HUES64 (cell line): ENCODE measurements at regions not wholly inside any gene's neighbourhood (a gene's known extent, or its start where the extent isn't known, plus 50 kb on each side); places are given as distances from the start of the nearest gene placed in this dataset.

Experiments
- H3K27ac ChIP-seq: 2 replicates; pipeline ENCODE4 v1.7.0; 2013; ENCODE audit warnings: low read depth, low read length, inconsistent platforms
- H3K27me3 ChIP-seq: 2 replicates; pipeline ENCODE4 v1.6.1; 2013; ENCODE audit warnings: mild to moderate bottlenecking, low read length; ENCODE audit not compliant: insufficient read depth
- H3K36me3 ChIP-seq: 2 replicates; pipeline ENCODE4 v1.6.1; 2013; ENCODE audit warnings: mild to moderate bottlenecking, low read length; ENCODE audit not compliant: insufficient read depth
- H3K4me1 ChIP-seq: 2 replicates; pipeline ENCODE4 v1.6.1; 2013; ENCODE audit warnings: mild to moderate bottlenecking, low read length, moderate library complexity; ENCODE audit not compliant: insufficient read depth
- H3K4me3 ChIP-seq: 2 replicates; pipeline ENCODE4 v1.5.1; 2013; ENCODE audit warnings: mild to moderate bottlenecking, low read length, moderate library complexity
- H3K9ac ChIP-seq: 2 replicates; pipeline ENCODE4 v1.6.1; 2013; ENCODE audit warnings: mild to moderate bottlenecking, low read depth, low read length
- H3K9me3 ChIP-seq: 2 replicates; pipeline ENCODE4 v1.6.1; 2013; ENCODE audit warnings: low read depth, low read length; ENCODE audit not compliant: insufficient read depth
- WGBS: fragments of 150-250, 120-280 bp; methylation state at CpG from one replicate; pipeline ENCODE4 v1.1.7; 2013; ENCODE audit warnings: missing lambda C conversion rate; 5-methylcytosine and 5-hydroxymethylcytosine counted together

DNA sequence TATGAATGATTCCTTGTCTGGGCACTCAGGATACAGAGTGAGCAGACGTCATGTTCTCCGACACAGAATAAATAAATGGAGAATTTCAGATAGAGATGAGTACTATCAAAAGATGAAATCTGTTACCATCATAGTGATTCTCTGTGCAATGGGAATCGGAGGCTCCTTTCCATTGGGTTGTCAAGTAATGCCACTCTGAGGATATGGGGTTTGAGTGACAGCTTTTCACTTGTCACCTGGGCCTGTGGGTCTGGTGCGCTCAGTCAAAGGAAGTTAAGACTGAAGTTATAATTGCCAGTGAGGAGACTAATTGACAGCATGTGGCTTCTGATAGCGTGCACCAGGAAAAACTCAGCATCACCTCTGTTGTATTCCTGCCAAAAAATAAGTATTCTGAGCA is 387.2 kb downstream of the SOX11 start:
- Histone ChIP-seq H3K4me1 (peaks cover 21% of the 10 kb centered on the region), H3K36me3 (no peaks in the 10 kb centered on the region), H3K27me3 (no peaks in the 10 kb centered on the region), H3K9me3 (no peaks in the 10 kb centered on the region), H3K27ac (no peak overlapping the region), H3K9ac (no peak overlapping the region), H3K4me3 (no peak overlapping the region)
- WGBS: 93% methylated on average over 5 of the region's 5 CpGs

DNA sequence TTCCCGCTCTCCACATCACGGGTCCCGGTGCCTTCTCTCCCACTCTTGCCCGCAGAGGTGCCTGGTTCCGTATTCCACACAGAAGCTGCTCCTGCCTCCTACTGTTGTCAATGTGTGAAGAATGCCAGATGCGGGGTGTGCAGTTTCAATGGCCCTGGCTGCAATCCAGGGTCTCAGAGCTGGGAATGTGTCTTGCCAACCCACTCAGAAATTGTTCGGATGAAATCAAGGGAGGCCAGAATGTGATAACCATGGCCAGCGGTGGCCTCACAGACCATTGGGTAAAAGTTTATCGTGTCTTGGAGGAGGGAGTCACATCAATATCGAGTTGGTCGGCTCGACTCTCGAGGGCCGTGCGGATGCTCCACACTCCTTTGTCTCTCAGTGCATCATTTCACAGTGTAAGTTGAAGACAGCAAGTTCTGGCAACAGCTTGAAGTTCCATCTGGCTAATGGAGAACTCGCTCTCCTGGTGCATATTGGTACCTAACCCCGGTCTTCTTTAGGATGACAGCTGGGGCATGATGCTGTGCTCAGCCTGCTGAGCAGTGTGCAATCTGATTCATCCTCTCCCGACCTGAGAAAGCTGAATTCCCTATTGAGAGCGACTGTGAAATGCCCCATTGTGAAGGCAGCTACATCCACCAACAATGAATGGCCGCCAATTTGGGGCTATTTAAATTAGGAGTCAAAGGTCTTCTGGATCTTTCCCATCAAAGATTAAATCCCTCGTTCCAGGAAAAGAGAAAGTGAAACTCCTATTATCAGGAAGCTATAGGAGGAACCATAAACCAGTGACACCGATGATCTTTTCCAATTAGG is 389.0 kb downstream of the SOX11 start:
- Histone ChIP-seq H3K36me3 (no peaks in the 10 kb centered on the region), H3K27ac (no peak overlapping the region), H3K4me1 (peaks cover 15% of the 10 kb centered on the region), H3K9me3 (no peaks in the 10 kb centered on the region), H3K9ac (no peak overlapping the region), H3K27me3 (no peaks in the 10 kb centered on the region), H3K4me3 (no peak overlapping the region)
- WGBS: 93% methylated on average over 21 of the region's 22 CpGs

DNA sequence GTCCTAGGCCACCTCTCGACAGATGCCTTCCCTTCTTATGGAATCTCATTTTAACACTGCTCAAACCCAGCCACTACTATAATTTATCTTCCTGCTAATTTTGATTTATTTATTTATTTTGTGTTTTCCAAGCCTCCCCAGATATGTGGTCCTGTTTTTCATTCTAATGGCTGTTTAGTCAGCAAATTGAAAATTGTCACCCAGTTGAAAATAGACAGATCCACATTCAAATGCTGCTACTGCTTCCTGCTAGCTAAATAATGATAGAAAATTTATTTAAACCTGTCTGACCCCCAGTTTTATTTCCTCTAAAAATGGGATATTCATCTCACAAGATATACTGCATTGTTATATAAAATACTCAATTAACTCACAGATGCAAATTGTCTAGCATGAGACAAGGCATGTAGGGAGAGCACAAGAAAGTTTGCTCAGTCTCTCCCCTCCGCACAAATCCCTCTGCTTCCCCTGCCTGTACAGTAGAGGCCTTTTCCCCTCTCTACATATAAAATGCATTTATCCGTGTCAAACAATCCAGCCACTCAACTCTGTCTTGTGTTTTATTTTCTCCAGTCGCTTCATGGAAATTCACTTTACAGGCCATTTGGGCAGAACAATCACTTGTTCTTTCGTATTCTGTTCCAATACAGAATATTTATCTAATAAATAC is 389.9 kb downstream of the SOX11 start:
- peaks cover 15% of the 10 kb centered on the region for H3K4me1 ChIP-seq
- peaks cover 8% of the 10 kb centered on the region for H3K9me3 ChIP-seq
- no peaks in the 10 kb centered on the region for H3K27me3 ChIP-seq
- H3K9ac ChIP-seq: no peak overlapping the region
- no peaks in the 10 kb centered on the region for H3K36me3 ChIP-seq
- no peak overlapping the region for H3K27ac ChIP-seq
- no peak overlapping the region for H3K4me3 ChIP-seq
- 86% methylated on average over 5 of the region's 5 CpGs for WGBS

DNA sequence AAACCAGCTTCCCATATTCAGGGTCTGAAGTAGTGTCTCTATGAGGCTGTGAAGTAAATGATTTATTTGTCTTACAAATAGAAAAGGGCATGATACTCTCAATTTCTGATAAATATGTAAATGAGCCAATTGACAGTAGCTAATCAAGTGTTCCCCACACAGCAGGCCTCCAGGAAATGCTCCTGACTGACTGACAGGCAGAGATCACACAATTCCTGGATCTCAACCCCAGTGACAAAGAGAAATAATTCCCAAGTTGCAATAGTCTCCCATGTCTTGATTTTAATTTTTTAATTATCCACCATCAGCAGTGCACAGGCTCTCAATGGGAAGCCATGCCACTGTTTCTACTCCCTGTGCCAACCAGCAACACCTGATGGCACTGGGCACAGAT is 390.4 kb downstream of the SOX11 start:
- H3K27me3 ChIP-seq: no peaks in the 10 kb centered on the region
- no peak overlapping the region for H3K9ac ChIP-seq
- H3K4me1 ChIP-seq: peaks cover 15% of the 10 kb centered on the region
- H3K36me3 ChIP-seq: no peaks in the 10 kb centered on the region
- no peak overlapping the region for H3K27ac ChIP-seq
- H3K4me3 ChIP-seq: no peak overlapping the region
- peaks cover 13% of the 10 kb centered on the region for H3K9me3 ChIP-seq

DNA sequence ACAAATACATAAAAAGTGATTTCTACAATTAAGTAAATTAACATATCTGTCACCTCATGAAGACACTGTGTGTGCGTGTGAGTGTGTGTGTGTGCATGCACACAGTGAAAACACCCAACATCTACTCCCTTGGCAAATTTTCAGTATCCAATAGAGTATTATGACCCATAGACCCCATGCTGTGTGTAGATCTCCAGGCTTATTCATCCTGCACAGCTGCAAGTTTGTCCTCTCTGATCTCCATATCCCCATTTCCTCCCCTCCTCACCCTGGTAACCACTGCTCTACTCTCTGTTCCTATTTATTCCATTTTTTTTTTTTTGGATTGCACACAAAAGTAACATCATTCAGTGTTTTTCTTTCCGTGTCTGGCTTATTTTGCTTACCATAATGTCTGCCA is 391.0 kb downstream of the SOX11 start:
- H3K9ac ChIP-seq: no peak overlapping the region
- peaks cover 17% of the 10 kb centered on the region for H3K9me3 ChIP-seq
- no peaks in the 10 kb centered on the region for H3K27me3 ChIP-seq
- H3K4me3 ChIP-seq: no peak overlapping the region
- no peaks in the 10 kb centered on the region for H3K36me3 ChIP-seq
- peaks cover 15% of the 10 kb centered on the region for H3K4me1 ChIP-seq
- WGBS: 80% methylated on average over 1 of the region's 2 CpGs
- H3K27ac ChIP-seq: no peak overlapping the region

DNA sequence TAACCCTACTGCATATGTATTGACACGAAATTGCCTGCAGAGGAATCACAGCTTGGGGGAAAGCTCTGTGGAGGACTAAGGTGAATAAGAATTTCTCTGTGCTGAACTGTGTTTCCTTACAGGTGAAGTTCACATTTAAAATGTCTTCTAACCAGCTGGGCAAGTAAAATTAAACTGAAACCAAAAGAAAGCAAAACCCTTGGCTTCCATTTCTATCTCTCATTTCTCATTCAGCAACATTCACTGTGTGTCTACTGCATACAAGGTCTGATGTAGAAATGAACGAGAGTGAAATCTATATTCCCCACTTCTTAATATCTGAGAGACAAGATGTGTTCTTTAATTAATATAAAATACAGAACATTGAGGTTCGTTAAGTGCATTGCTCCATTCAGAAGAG is 397.3 kb downstream of the SOX11 start:
- Histone ChIP-seq H3K9me3 (peaks cover 17% of the 10 kb centered on the region), H3K9ac (no peak overlapping the region), H3K36me3 (no peaks in the 10 kb centered on the region), H3K27me3 (no peaks in the 10 kb centered on the region), H3K27ac (no peak overlapping the region), H3K4me1 (0 out of 2 replicates have a peak, but pooled peaks cover 5% of the 10 kb centered on the region), H3K4me3 (no peak overlapping the region)
- WGBS: 67% methylated on average over 3 of the region's 3 CpGs

DNA sequence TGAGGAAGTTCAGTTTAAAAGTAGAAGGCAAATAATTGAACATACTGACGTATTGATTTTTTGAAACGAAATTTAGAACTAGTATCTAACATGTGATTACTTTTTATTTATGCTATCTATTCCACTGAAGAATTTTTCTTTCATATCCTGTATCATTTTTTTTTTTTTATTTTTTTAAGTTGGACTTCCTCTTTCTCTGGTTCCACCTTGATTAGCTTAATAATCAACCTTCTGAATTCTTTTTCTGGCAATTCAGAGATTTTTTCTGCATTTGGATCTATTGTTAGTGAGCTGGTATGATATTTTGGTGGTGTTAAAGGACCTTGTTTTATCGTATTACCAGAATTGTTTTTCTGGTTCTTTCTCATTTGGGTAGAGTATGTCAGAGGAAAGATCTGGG is 411.2 kb downstream of the SOX11 start:
- Histone ChIP-seq H3K9me3 (no peaks in the 10 kb centered on the region; the same call in 1 of the 2 replicates), H3K27ac (no peak overlapping the region), H3K4me3 (no peak overlapping the region), H3K36me3 (no peaks in the 10 kb centered on the region), H3K27me3 (no peaks in the 10 kb centered on the region), H3K4me1 (no peaks in the 10 kb centered on the region), H3K9ac (no peak overlapping the region)
- WGBS: 80% methylated on average over 2 of the region's 3 CpGs

DNA sequence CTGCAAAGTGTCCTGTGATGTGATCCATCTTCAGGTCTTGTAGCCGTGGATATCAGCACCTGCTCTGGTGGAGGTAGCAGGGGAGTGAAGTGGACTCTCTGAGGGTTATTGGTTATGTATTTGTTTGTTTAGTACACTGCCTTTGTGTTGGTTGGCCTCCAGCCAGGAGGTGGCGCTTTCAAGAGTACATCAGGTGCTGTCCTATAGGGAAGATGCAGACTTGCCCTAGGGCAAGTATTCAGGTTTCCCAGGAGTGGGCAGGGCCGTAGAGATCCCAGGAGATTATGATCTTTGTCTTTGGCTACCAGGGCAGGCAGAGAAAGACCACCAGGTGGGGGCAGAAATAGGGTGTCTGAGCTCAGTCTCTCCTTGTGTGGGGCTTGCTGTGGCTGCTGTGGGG is 411.8 kb downstream of the SOX11 start:
- no peaks in the 10 kb centered on the region for H3K4me1 ChIP-seq
- no peak overlapping the region for H3K4me3 ChIP-seq
- H3K27me3 ChIP-seq: no peaks in the 10 kb centered on the region
- H3K27ac ChIP-seq: no peak overlapping the region
- no peaks in the 10 kb centered on the region; the same call in 1 of the 2 replicates for H3K9me3 ChIP-seq
- no peak overlapping the region for H3K9ac ChIP-seq
- WGBS: 91% methylated on average over 3 of the region's 3 CpGs
- H3K36me3 ChIP-seq: no peaks in the 10 kb centered on the region

DNA sequence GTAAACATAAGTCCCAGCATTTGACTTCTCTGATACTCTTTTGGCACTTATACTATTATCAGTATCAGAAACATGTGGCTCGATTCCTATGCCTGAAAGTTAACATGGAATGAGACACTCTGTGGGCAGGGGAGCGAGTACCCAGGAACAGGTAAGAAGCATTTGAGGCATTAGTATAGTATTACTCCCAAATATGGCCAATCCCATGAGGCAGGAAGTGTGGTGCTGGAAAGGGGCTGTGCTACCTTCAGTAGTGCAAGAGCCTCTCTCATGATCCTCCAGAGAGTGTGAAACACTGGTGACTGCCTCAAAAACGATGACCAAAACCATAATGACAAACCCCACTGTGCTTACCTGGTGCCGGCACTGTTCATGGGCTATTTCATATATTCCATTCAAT is 415.1 kb downstream of the SOX11 start:
- Histone ChIP-seq H3K9ac (no peak overlapping the region), H3K4me3 (no peak overlapping the region), H3K27ac (no peak overlapping the region), H3K36me3 (no peaks in the 10 kb centered on the region), H3K4me1 (no peaks in the 10 kb centered on the region), H3K27me3 (no peaks in the 10 kb centered on the region), H3K9me3 (no peaks in the 10 kb centered on the region; the same call in 1 of the 2 replicates)
- WGBS: 97% methylated on average over 4 of the region's 4 CpGs

DNA sequence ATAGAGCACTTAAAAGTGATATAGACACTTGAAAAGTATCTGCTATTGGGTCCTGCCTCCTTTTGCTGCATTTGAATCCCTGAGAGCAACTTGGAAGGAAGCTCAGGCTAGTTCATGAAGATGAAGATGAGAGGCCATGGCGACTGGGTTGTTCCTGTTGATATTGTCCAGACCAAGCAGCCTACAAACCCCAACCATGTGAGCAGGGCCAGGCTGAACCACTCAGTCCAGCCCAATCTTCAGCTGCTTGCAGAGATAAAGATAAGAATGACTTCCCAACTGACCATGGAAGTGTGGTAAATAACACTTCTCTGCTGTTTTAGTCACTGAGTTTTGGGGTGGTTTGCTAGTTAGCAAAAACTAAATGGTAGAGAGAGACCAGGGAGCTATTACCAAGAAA is 417.6 kb downstream of the SOX11 start:
- Histone ChIP-seq H3K27ac (no peak overlapping the region), H3K9me3 (no peaks in the 10 kb centered on the region), H3K9ac (no peak overlapping the region), H3K4me3 (no peak overlapping the region), H3K4me1 (peaks cover 10% of the 10 kb centered on the region), H3K27me3 (no peaks in the 10 kb centered on the region), H3K36me3 (no peaks in the 10 kb centered on the region)
- WGBS: 73% methylated on average over 1 of the region's 1 CpG

DNA sequence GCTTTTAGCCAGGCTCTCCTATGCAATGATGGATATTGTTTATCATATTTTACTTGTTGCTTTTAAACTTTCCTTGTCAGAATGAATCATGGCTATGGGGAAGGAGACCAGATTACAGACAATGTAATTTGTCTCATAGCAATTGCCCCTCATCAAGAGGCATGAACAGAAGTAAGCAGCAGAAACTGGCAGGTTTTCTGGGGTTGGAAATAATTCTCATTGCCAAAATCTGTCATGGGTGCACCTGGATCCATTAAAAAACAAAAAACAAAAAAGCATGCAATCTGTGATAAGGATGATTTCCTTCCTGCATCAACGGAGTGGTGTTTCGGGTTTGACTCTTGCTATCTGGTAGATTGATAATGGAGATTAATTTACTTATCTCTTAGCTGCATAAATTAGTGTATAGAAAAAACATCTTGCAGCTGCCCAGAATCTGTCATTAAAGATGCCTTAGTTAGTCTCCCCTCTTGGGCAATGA is 419.6 kb downstream of the SOX11 start:
- no peaks in the 10 kb centered on the region for H3K27me3 ChIP-seq
- no peaks in the 10 kb centered on the region for H3K36me3 ChIP-seq
- H3K4me1 ChIP-seq: peaks cover 10% of the 10 kb centered on the region
- WGBS: 100% methylated on average over 2 of the region's 2 CpGs
- H3K4me3 ChIP-seq: no peak overlapping the region
- no peak overlapping the region for H3K27ac ChIP-seq
- no peaks in the 10 kb centered on the region for H3K9me3 ChIP-seq
- no peak overlapping the region for H3K9ac ChIP-seq
